Peyer's patch (tissue), 4 donors: ENCODE measurements at regions not wholly inside any gene's neighbourhood (a gene's known extent, or its start where the extent isn't known, plus 50 kb on each side); places are given as distances from the start of the nearest gene placed in this dataset.
"Not testable (repeated sequence)": the region's sequence is repeated elsewhere in the genome, so short reads cannot be mapped to it uniquely, and the experiment has no call there.

Source experiments
- DNase-seq, 3 donors: peaks; one replicate each; pipeline ENCODE4 v3.0.0-alpha.2; 2017 to 2019
- H3K27ac ChIP-seq, 4 donors: fragments of 200-600 bp; sonication (generic); one replicate each; pipeline ENCODE4 v1.5.1; 2016 to 2019
- H3K27me3 ChIP-seq, 2 donors: fragments of 200-600 bp; sonication (generic); one replicate each; pipeline ENCODE4 v1.5.1; 2019
- H3K36me3 ChIP-seq, 3 donors: fragments of 200-600 bp; sonication (generic); one replicate each; pipeline ENCODE4 v1.5.1; 2016 to 2019
- H3K4me1 ChIP-seq, 4 donors: fragments of 200-600 bp; sonication (generic); one replicate each; pipeline ENCODE4 v1.5.1; 2016 to 2019
- H3K4me3 ChIP-seq, 4 donors: fragments of 200-600 bp; sonication (generic); 1 replicate in 3 of 4; 2 replicates in 1 of 4; pipeline ENCODE4 v1.5.1; 2016 to 2019; ENCODE audit warnings: mild to moderate bottlenecking in 1 of 4
- H3K9me3 ChIP-seq, 4 donors: fragments of 200-600 bp; sonication (generic); one replicate each; pipeline ENCODE4 v1.5.1; 2016 to 2019; ENCODE audit warnings: mild to moderate bottlenecking in 1 of 4
- POLR2A ChIP-seq, 2 donors: fragments of 450-650 bp; IDR thresholded peaks; one replicate each; pipeline ENCODE4 v1.5.1; 2017; ENCODE audit warnings: antibody characterized with exemption in 2 of 2, mild to moderate bottlenecking in 2 of 2, moderate library complexity in 2 of 2
- TF ChIP-seq, protein P1 (sequence below), 6 experiments: fragments of 450-650 bp in 4 of 6; fragments of 200-600 bp in 2 of 6; sonication (generic) in 1 of 6; IDR thresholded peaks; one replicate each; pipeline ENCODE4 v1.5.1; 2017 to 2019; ENCODE audit warnings: antibody characterized with exemption in 6 of 6, mild to moderate bottlenecking in 3 of 6, moderate library complexity in 1 of 6

DNA sequence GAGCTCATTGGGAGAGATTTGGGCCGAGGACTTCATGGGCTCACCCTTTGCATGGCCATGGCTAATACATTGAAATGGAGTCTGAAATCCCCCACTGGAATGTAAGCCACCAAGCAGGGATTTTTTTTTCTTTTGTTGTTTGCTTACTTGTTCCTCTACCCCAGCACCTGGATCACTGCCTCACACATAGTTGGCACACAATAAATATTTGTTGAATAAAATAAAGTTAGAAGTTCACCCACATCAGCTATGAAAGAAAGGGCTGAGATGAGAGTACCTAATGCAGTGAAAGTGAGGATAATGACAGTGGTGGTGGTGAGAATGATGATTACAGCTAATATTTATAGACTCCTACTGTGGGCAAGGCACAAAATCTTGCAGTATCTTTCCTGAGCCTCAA, 98.1 kb upstream of the ANXA1 start:
- TF ChIP-seq, protein P1, sequence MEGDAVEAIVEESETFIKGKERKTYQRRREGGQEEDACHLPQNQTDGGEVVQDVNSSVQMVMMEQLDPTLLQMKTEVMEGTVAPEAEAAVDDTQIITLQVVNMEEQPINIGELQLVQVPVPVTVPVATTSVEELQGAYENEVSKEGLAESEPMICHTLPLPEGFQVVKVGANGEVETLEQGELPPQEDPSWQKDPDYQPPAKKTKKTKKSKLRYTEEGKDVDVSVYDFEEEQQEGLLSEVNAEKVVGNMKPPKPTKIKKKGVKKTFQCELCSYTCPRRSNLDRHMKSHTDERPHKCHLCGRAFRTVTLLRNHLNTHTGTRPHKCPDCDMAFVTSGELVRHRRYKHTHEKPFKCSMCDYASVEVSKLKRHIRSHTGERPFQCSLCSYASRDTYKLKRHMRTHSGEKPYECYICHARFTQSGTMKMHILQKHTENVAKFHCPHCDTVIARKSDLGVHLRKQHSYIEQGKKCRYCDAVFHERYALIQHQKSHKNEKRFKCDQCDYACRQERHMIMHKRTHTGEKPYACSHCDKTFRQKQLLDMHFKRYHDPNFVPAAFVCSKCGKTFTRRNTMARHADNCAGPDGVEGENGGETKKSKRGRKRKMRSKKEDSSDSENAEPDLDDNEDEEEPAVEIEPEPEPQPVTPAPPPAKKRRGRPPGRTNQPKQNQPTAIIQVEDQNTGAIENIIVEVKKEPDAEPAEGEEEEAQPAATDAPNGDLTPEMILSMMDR (IDR thresholded peaks at IDR 0.05), result no peak
- no peak for TF ChIP-seq POLR2A (IDR thresholded peaks at IDR 0.05)
- no peak for DNase-seq
- H3K4me3 ChIP-seq, result no peak overlapping the region
- no peaks in the 10 kb centered on the region for H3K9me3 ChIP-seq
- H3K27me3 ChIP-seq, result no peaks in the 10 kb centered on the region
- H3K27ac ChIP-seq, result no peak overlapping the region
- no peaks in the 10 kb centered on the region for H3K36me3 ChIP-seq
- H3K4me1 ChIP-seq, result no peaks in the 10 kb centered on the region

DNA sequence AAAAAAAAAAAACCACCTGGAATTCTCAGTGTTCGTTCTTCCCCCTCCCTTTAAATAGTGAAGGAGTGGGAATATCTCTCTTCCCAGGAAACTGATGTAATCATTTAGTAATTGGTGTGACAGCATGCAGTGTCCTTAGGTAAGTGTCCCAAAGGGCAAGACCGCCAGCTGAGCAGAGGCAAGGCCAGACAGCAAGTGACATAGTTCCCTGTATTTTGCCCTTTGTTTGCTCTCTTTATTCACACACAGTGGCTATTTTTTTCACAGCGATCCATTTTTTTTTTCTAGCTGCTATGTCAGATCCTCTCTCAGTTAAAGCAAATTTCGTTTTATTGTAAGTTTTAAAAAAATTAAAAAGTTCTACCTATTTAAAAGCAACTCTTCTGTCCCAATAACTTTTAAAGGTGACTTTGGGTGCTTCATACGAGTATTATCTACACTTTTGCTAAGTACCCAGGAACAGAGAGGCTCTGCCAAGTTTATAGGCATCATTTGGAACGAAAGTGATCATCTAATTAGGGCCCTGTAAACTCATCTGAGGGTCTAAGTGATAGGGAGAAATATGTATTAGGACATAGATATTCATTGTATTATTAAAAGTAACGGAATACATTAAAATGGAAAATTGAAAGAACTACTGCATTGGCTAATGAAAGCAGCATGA, 98.2 kb upstream of the ALDH1A1 start:
- H3K4me3 ChIP-seq, result no peak overlapping the region
- no peak for TF ChIP-seq POLR2A (IDR thresholded peaks at IDR 0.05)
- TF ChIP-seq, protein P1 (IDR thresholded peaks at IDR 0.05), result no peak
- H3K36me3 ChIP-seq, result no peaks in the 10 kb centered on the region
- H3K27me3 ChIP-seq, result no peaks in the 10 kb centered on the region
- no peak for DNase-seq
- no peaks in the 10 kb centered on the region for H3K4me1 ChIP-seq
- no peak overlapping the region for H3K27ac ChIP-seq
- H3K9me3 ChIP-seq, result no peaks in the 10 kb centered on the region

DNA sequence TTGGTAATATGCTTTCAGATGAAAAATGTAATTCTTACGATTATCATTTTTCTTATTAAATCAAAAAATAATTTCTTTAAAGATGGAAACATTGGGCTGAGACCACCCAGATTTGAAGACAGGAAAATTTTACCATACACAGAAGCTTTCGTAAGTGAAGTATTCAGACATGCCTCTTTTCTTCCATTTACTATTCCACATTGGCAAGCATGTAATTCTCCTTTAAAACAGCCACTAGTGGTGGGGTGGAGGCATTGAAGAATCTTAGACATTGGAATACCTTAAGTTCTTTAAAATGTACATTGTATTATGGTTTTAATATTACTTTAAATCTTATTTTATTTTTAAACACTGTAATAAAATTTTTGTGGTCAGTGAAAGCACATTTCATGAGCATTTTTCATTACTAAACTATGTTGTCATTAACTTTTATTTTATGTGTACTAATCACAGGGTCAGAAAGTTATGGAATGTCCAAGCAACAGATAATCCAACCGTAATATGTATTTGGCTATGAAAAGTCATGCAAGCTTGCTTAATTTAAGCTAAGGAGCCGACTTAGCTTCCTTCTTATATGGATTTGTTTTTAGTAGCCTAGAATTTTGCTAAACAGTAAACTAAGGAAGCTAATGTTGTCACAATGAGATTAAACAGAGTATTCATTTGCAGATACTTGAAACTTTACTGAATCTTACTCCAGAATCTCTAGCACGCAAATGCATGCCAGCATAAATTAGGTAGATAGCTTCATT, 97.4 kb upstream of the ALDH1A1 start:
- Histone ChIP-seq H3K27ac (no peak overlapping the region), H3K4me3 (no peak overlapping the region), H3K4me1 (no peaks in the 10 kb centered on the region), H3K27me3 (no peaks in the 10 kb centered on the region), H3K36me3 (no peaks in the 10 kb centered on the region), H3K9me3 (no peaks in the 10 kb centered on the region)
- no peak for DNase-seq
- TF ChIP-seq, protein P1 (IDR thresholded peaks at IDR 0.05), result no peak
- no peak for TF ChIP-seq POLR2A (IDR thresholded peaks at IDR 0.05)

DNA sequence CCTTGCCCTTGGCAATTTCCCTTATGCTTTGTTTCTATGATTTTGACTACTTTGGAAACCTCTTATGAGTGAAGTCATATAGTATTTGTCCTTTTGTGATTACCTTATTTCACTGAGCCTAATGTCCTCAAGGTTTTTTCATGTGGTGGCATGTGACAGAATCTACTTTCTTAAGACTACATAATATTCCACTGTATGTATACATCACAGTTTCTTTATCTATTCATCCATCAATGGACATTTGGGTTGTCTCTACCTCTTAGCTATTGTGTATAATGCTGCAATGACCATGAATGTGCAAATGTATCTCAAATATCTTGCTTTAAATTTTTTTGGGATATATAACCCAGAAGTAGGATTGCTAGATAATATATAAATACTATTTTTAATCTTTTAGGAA, 96.4 kb upstream of the ALDH1A1 start:
- Histone ChIP-seq H3K4me1 (no peaks in the 10 kb centered on the region), H3K9me3 (no peaks in the 10 kb centered on the region), H3K36me3 (no peaks in the 10 kb centered on the region), H3K27me3 (no peaks in the 10 kb centered on the region), H3K27ac (no peak overlapping the region), H3K4me3 (no peak overlapping the region)
- no peak for TF ChIP-seq POLR2A (IDR thresholded peaks at IDR 0.05)
- TF ChIP-seq, protein P1 (IDR thresholded peaks at IDR 0.05), result no peak
- DNase-seq, result no peak

DNA sequence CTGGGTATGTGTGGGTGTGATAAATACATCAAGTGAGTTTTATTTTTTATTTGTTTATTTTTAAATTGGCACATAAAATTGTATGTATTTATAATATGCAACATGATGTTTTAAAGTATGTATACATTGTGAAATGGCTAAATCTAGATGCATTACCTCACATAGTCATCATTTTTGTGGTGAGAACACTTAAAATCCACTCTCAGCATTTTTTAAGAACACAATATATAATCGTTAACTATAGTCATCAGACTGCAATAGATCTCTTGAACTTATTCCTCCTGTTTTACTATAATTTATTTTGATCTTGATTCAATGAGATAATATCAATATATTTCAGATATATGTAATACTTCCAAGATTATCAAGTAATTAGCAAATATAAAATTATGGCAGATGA, 93.9 kb upstream of the ALDH1A1 start:
- TF ChIP-seq POLR2A (IDR thresholded peaks at IDR 0.05), result no peak
- TF ChIP-seq, protein P1 (IDR thresholded peaks at IDR 0.05), result no peak
- no peaks in the 10 kb centered on the region for H3K36me3 ChIP-seq
- H3K4me1 ChIP-seq, result no peaks in the 10 kb centered on the region
- H3K9me3 ChIP-seq, result no peaks in the 10 kb centered on the region
- no peaks in the 10 kb centered on the region for H3K27me3 ChIP-seq
- no peak for DNase-seq
- no peak overlapping the region for H3K27ac ChIP-seq
- H3K4me3 ChIP-seq, result no peak overlapping the region

DNA sequence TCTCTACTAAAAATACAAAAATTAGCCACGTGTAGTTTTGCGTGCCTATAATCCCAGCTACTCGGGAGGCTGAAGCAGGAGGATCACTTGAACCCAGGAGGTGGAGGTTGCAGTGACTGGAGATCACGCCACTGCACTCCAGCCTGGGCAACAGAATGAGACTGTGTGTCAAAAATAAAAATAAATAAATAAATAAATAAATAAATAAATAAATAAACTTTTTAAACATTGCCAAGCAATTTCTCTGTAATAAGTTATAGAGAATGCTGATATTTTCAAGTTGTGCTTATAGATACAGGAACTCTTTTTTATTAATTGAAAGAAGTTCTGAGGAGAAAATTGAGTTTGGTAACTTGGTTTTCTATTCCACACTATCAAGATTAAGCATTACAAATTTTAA, 91.9 kb upstream of the ALDH1A1 start:
- DNase-seq, H3K36me3 ChIP-seq, H3K27me3 ChIP-seq, H3K4me1 ChIP-seq, H3K27ac ChIP-seq, H3K9me3 ChIP-seq, H3K4me3 ChIP-seq: not testable (repeated sequence)
